H54 (cell line): ENCODE measurements at regions not wholly inside any gene's neighbourhood (a gene's known extent, or its start where the extent isn't known, plus 50 kb on each side); places are given as distances from the start of the nearest gene placed in this dataset.
"Not testable (repeated sequence)": the region's sequence is repeated elsewhere in the genome, so short reads cannot be mapped to it uniquely, and the experiment has no call there.

Source experiments
- DNase-seq: peaks from one replicate; pipeline ENCODE4 v3.0.0; 2011; ENCODE audit warnings: low spot score, mixed read lengths; ENCODE audit not compliant: insufficient read length
- FAIRE-seq: peaks from 3 replicates; lab custom pipeline; 2011; peaks lifted over from hg19 to GRCh38; lab: Jason Lieb, UNC
- POLR2A ChIP-seq: IDR thresholded peaks from 2 replicates; pipeline ENCODE4 v1.6.1; 2011; ENCODE audit warnings: low read depth, mild to moderate bottlenecking, low read length

GRCh38 chr5:27217977-27218376 is 179.6 kb upstream of the CDH9 start:
- no peak for DNase-seq
- peak; percentile 74 for FAIRE-seq
- TF ChIP-seq POLR2A = no peak

- TF ChIP-seq POLR2A = no peak
- DNase-seq (peak; percentile 6), FAIRE-seq (peak; percentile 82)
Measured at GRCh38 chr5:27217155-27217956, 179.0 kb upstream of the CDH9 start.

- TF ChIP-seq POLR2A = no peak
- no peak for FAIRE-seq
- no peak for DNase-seq
Measured at GRCh38 chr5:27216367-27216950, 178.1 kb upstream of the CDH9 start.

- DNase-seq = no peak
- TF ChIP-seq POLR2A = no peak
- FAIRE-seq = no peak
Measured at GRCh38 chr5:27208051-27208450, 169.7 kb upstream of the CDH9 start.

GRCh38 chr5:27191786-27192510 is 153.6 kb upstream of the CDH9 start:
- TF ChIP-seq POLR2A = no peak
- DNase-seq (no peak), FAIRE-seq (peak; percentile 15)

- DNase-seq = no peak
- no peak for TF ChIP-seq POLR2A
- FAIRE-seq = peak; percentile 85
Measured at GRCh38 chr5:27172693-27173092, 134.3 kb upstream of the CDH9 start.

GRCh38 chr5:27171761-27172261 is 133.4 kb upstream of the CDH9 start:
- TF ChIP-seq POLR2A = no peak
- DNase-seq = no peak
- no peak for FAIRE-seq

- no peak for DNase-seq
- TF ChIP-seq POLR2A = no peak
- FAIRE-seq = no peak
Measured at GRCh38 chr5:27158775-27159174, 120.4 kb upstream of the CDH9 start.

GRCh38 chr5:27158171-27158570 is 119.8 kb upstream of the CDH9 start:
- no peak for TF ChIP-seq POLR2A
- no peak for FAIRE-seq
- no peak for DNase-seq

- DNase-seq (no peak), FAIRE-seq (peak; percentile 91)
- TF ChIP-seq POLR2A = no peak
Measured at GRCh38 chr5:27144456-27144855, 106.1 kb upstream of the CDH9 start.

- DNase-seq (no peak), FAIRE-seq (peak; percentile 53)
- TF ChIP-seq POLR2A = no peak
Measured at GRCh38 chr5:27140831-27141230, 102.4 kb upstream of the CDH9 start.

- DNase-seq (no peak), FAIRE-seq (peak; percentile 84)
Measured at GRCh38 chr5:27130587-27130986, 92.2 kb upstream of the CDH9 start.

GRCh38 chr5:27129926-27130325 is 91.5 kb upstream of the CDH9 start:
- no peak for DNase-seq
- no peak for FAIRE-seq
- TF ChIP-seq POLR2A = no peak

More at GRCh38 chr5:27130587-27130986, 92.2 kb upstream of the CDH9 start:
- TF ChIP-seq POLR2A = no peak

- DNase-seq (no peak), FAIRE-seq (peak; percentile 27)
- TF ChIP-seq POLR2A = no peak
Measured at GRCh38 chr5:27125856-27126255, 87.5 kb upstream of the CDH9 start.

GRCh38 chr5:27124590-27124989 is 86.2 kb upstream of the CDH9 start:
- FAIRE-seq (no peak), DNase-seq (peak; percentile 17)
- no peak for TF ChIP-seq POLR2A

- not testable (repeated sequence) for DNase-seq, FAIRE-seq
Measured at GRCh38 chr5:27119736-27120321, 81.4 kb upstream of the CDH9 start.
